PC-3 (cell line): ENCODE measurements at regions not wholly inside any gene's neighbourhood (a gene's known extent, or its start where the extent isn't known, plus 50 kb on each side); places are given as distances from the start of the nearest gene placed in this dataset.

Experiments
- EZH2 ChIP-seq: fragments of 300-600 bp; sonication (generic); IDR thresholded peaks from one replicate; pipeline ENCODE4 v1.6.1; 2017; ENCODE audit warnings: antibody characterized with exemption, mild to moderate bottlenecking, low read length; ENCODE audit not compliant: unreplicated experiment
- EZH2phosphoT487 ChIP-seq: fragments of 300-600 bp; sonication (generic); IDR thresholded peaks from 2 replicates; pipeline ENCODE4 v1.6.1; 2018; ENCODE audit warnings: mild to moderate bottlenecking, antibody characterized with exemption, low read length, borderline replicate concordance
- TF ChIP-seq, protein P1 (sequence below): fragments of 300-600 bp; sonication (generic); conservative IDR thresholded peaks from 2 replicates; pipeline ENCODE4 v1.5.1; 2017; ENCODE audit warnings: antibody characterized with exemption, low read depth, mild to moderate bottlenecking, low read length

DNA sequence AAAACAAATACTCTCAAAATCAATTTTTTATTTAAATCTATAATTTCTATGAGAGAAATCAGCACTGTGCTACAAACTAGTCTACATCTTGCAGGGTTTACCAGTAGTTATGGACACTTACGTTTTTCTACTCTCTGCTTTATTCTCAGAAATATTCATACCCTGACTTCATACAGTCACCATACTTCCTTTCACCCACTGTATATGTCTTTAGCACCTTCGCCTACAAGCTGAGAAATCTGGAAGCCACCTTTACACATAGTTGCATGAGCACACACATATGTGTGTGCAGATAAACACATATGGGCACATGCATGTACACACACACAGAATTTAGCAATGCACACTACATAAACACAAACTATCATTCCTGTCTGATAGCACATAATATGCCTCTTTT lies 177.0 kb downstream of the ST8SIA4 start:
- TF ChIP-seq, protein P1, sequence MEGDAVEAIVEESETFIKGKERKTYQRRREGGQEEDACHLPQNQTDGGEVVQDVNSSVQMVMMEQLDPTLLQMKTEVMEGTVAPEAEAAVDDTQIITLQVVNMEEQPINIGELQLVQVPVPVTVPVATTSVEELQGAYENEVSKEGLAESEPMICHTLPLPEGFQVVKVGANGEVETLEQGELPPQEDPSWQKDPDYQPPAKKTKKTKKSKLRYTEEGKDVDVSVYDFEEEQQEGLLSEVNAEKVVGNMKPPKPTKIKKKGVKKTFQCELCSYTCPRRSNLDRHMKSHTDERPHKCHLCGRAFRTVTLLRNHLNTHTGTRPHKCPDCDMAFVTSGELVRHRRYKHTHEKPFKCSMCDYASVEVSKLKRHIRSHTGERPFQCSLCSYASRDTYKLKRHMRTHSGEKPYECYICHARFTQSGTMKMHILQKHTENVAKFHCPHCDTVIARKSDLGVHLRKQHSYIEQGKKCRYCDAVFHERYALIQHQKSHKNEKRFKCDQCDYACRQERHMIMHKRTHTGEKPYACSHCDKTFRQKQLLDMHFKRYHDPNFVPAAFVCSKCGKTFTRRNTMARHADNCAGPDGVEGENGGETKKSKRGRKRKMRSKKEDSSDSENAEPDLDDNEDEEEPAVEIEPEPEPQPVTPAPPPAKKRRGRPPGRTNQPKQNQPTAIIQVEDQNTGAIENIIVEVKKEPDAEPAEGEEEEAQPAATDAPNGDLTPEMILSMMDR: no peak
- TF ChIP-seq EZH2phosphoT487 (no peak), EZH2 (no peak)
